Mucosa of descending colon (tissue), 3 donors: ENCODE measurements at regions not wholly inside any gene's neighbourhood (a gene's known extent, or its start where the extent isn't known, plus 50 kb on each side); places are given as distances from the start of the nearest gene placed in this dataset.

Experiments
- ATAC-seq: fragments of 200-7000 bp; cut with Tn5 transposase; one replicate; pipeline ENCODE4 v1.9.1; 2020; ENCODE audit warnings: mild to moderate bottlenecking, moderate library complexity
- DNase-seq, 3 donors: peaks; one replicate each; pipeline ENCODE4 v3.0.0-alpha.2; 2020
- H3K36me3 ChIP-seq: fragments of 200-600 bp; one replicate; pipeline ENCODE4 v1.8.0; 2021; ENCODE audit warnings: low read depth, mild to moderate bottlenecking
- H3K4me1 ChIP-seq: fragments of 200-600 bp; one replicate; pipeline ENCODE4 v1.8.0; 2021; ENCODE audit warnings: low read depth, mild to moderate bottlenecking
- H3K4me3 ChIP-seq: fragments of 200-600 bp; one replicate; pipeline ENCODE4 v1.8.0; 2021; ENCODE audit warnings: mild to moderate bottlenecking
- H3K9me3 ChIP-seq: fragments of 200-600 bp; one replicate; pipeline ENCODE4 v1.8.0; 2021; ENCODE audit warnings: mild to moderate bottlenecking
- CTCF ChIP-seq: fragments of 200-600 bp; IDR thresholded peaks from one replicate; pipeline ENCODE4 v1.8.0; 2022; ENCODE audit warnings: antibody characterized with exemption, mild to moderate bottlenecking
- intact Hi-C, 2 donors: fragments of 100-400 bp; cut with DNase I in 1 of 2; cut with micrococcal nuclease in 1 of 2; formaldehyde crosslinking; loops; one replicate each; pipeline versions ENCODE4 v1.11.0 to v1.11.1; 2022; cut with DNase I, micrococcal nuclease
- donor health status: DM: no; HTN: no; CAD: no; lungs with moderate emphysema.
- donor health status: DM: no; HTN: no; CAD: no.
- donor health status: DM: no; HTN: yes; CAD: no.

GRCh38 chr6:163775313-163775712 lies 360.8 kb downstream of the QKI start:
- no peaks in the 10 kb centered on the region for H3K36me3 ChIP-seq
- no peak overlapping the region for H3K4me3 ChIP-seq
- no peaks in the 10 kb centered on the region for H3K4me1 ChIP-seq
- DNase-seq (no peak), ATAC-seq (no peak)
- intact Hi-C loops: no loop called here
- no peaks in the 10 kb centered on the region for H3K9me3 ChIP-seq
- no peak for TF ChIP-seq CTCF

- no peak for ATAC-seq
- Histone ChIP-seq H3K4me3 (no peak overlapping the region), H3K9me3 (no peaks in the 10 kb centered on the region), H3K4me1 (no peaks in the 10 kb centered on the region), H3K36me3 (no peaks in the 10 kb centered on the region)
- no peak for TF ChIP-seq CTCF
- intact Hi-C loops: no loop called here
- no peak for DNase-seq
These were observed 360.0 kb downstream of the QKI start for GRCh38 chr6:163774485-163774884.

GRCh38 chr6:163773646-163774045 lies 359.1 kb downstream of the QKI start:
- Histone ChIP-seq H3K9me3 (no peaks in the 10 kb centered on the region), H3K36me3 (no peaks in the 10 kb centered on the region), H3K4me1 (no peaks in the 10 kb centered on the region), H3K4me3 (no peak overlapping the region)
- no peak for TF ChIP-seq CTCF
- no peak for DNase-seq
- intact Hi-C loops: no loop called here
- no peak for ATAC-seq

- no peak for ATAC-seq
- no peaks in the 10 kb centered on the region for H3K36me3 ChIP-seq
These were observed 358.2 kb downstream of the QKI start for GRCh38 chr6:163772701-163773100.

DNA sequence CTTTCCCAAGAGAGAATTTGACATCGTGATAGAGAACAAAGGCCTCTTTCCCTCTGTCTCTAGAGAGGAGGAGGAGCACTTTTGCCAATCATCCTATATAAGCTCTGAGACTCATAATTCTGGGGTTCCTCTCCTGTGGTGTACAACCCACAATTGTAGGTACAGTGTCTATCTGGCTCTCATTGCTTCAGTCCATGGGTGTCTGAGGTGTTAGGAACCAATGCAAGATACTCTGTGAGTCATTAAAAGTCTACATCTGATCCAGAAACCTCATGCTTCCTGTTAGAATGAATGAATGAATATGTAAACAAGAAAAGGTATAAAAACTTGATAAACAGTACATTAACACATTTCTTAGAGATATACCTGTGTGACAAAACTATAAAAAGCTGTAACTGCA lies 356.7 kb downstream of the QKI start:
- no peak for ATAC-seq
- H3K9me3 ChIP-seq: no peaks in the 10 kb centered on the region
- no peak overlapping the region for H3K4me3 ChIP-seq
- H3K4me1 ChIP-seq: no peaks in the 10 kb centered on the region
- no peaks in the 10 kb centered on the region for H3K36me3 ChIP-seq
- intact Hi-C loops: no loop called here
- TF ChIP-seq CTCF: no peak
- DNase-seq: no peak

More at GRCh38 chr6:163772701-163773100, 358.2 kb downstream of the QKI start:
- DNase-seq: no peak
- no peaks in the 10 kb centered on the region for H3K4me1 ChIP-seq
- no peaks in the 10 kb centered on the region for H3K9me3 ChIP-seq
- intact Hi-C loops: no loop called here
- TF ChIP-seq CTCF: no peak
- no peak overlapping the region for H3K4me3 ChIP-seq

- Histone ChIP-seq H3K9me3 (no peaks in the 10 kb centered on the region), H3K4me1 (no peaks in the 10 kb centered on the region), H3K4me3 (no peak overlapping the region), H3K36me3 (no peaks in the 10 kb centered on the region)
- no peak for ATAC-seq
- intact Hi-C loops: no loop called here
- TF ChIP-seq CTCF: no peak
- DNase-seq: no peak
These were observed 354.4 kb downstream of the QKI start for GRCh38 chr6:163768905-163769304.
